Panc1 (cell line): ENCODE measurements at regions not wholly inside any gene's neighbourhood (a gene's known extent, or its start where the extent isn't known, plus 50 kb on each side); places are given as distances from the start of the nearest gene placed in this dataset.

Experiments
- ATAC-seq: fragments of 200-7000 bp; cut with Tn5 transposase; 2 replicates; pipeline ENCODE4 v1.9.1; 2020; ENCODE audit warnings: mild to moderate bottlenecking, moderate library complexity
- BruUV-seq: library from RNA; stranded (reverse); fragments of 400-500 nt; replicated peaks from 2 replicates; lab custom pipeline; 2021; lab: Mats Ljungman, UMichigan
- CTCF ChIA-PET: fragments of 300-600 bp; sonication (Branson Sonifier 250); formaldehyde crosslinking; loops from one replicate; lab custom pipeline; 2022; ENCODE audit warnings: antibody characterized with exemption; lab: Charles Lee
- POLR2A ChIA-PET: fragments of 300-600 bp; sonication (Branson Sonifier 250); formaldehyde crosslinking; loops from one replicate; lab custom pipeline; 2022; ENCODE audit warnings: antibody characterized with exemption; lab: Charles Lee
- DNase-seq: peaks from one replicate; pipeline ENCODE4 v3.0.0-alpha.2; 2010; ENCODE audit warnings: low read depth, low spot score
- H3K27ac ChIP-seq: 2 replicates; pipeline ENCODE4 v1.5.1; 2011; ENCODE audit warnings: mild to moderate bottlenecking, low read length, inconsistent platforms
- H3K27me3 ChIP-seq: fragments of 200-500 bp; sonication (Bioruptor generic); 2 replicates; pipeline ENCODE4 v1.6.0; 2014; ENCODE audit warnings: low read length, inconsistent platforms; ENCODE audit not compliant: control insufficient read depth, insufficient read depth
- H3K36me3 ChIP-seq: fragments of 200-500 bp; sonication (Bioruptor generic); 2 replicates; pipeline ENCODE4 v1.5.1; 2014; ENCODE audit warnings: inconsistent platforms, mild to moderate bottlenecking, low read length, moderate library complexity; ENCODE audit not compliant: control insufficient read depth, insufficient read depth
- H3K4me1 ChIP-seq: 2 replicates; pipeline ENCODE4 v1.5.1; 2011; ENCODE audit warnings: inconsistent platforms, mild to moderate bottlenecking, low read length, moderate library complexity; ENCODE audit not compliant: control insufficient read depth, insufficient read depth
- H3K4me3 ChIP-seq, 2 experiments: 2 replicates each; pipeline ENCODE4 v1.5.1; 2011 to 2012; ENCODE audit warnings: low read depth in 2 of 2, low read length in 2 of 2, mild to moderate bottlenecking in 2 of 2, inconsistent platforms in 1 of 2, moderate library complexity in 1 of 2
- H3K9me3 ChIP-seq: fragments of 200-500 bp; sonication (Bioruptor generic); 2 replicates; pipeline ENCODE4 v1.5.1; 2014; ENCODE audit warnings: low read depth, mild to moderate bottlenecking, inconsistent platforms, low read length, moderate library complexity; ENCODE audit not compliant: control insufficient read depth, insufficient read depth
- CTCF ChIP-seq: fragments of 450-650 bp; IDR thresholded peaks from 2 replicates; pipeline ENCODE4 v1.5.1; 2017; ENCODE audit warnings: mild to moderate bottlenecking
- POLR2AphosphoS5 ChIP-seq: IDR thresholded peaks from 2 replicates; pipeline ENCODE4 v1.6.1; 2012; ENCODE audit warnings: mild to moderate bottlenecking, low read depth, low read length, moderate library complexity
- REST ChIP-seq, 2 experiments: IDR thresholded peaks; 2 replicates each; pipeline ENCODE4 v1.6.1; 2011 to 2012; ENCODE audit warnings: low read depth in 2 of 2, control low read depth in 1 of 2, low read length in 1 of 2, mild to moderate bottlenecking in 1 of 2, moderate library complexity in 1 of 2; ENCODE audit not compliant: insufficient read depth in 1 of 2
- SIN3A ChIP-seq: IDR thresholded peaks from 2 replicates; pipeline ENCODE4 v1.6.1; 2012; ENCODE audit warnings: low read depth, mild to moderate bottlenecking, low read length, moderate library complexity, borderline replicate concordance; ENCODE audit not compliant: insufficient read depth
- TCF7L2 ChIP-seq: IDR thresholded peaks from 2 replicates; pipeline ENCODE4 v1.6.1; 2011; ENCODE audit warnings: mild to moderate bottlenecking, low read depth, low read length, inconsistent platforms
- in situ Hi-C: cut with HindIII; loops from 2 replicates; pipeline ENCODE4 v1.10.0; 2016; ENCODE audit warnings: low sequenced_read_pairs, low pct_unique_long_range_greater_than_20kb
- intact Hi-C: fragments of 100-400 bp; cut with micrococcal nuclease; formaldehyde crosslinking; loops from one replicate; pipeline ENCODE4 v1.10.0; 2022; ENCODE audit not compliant: unreplicated experiment

DNA sequence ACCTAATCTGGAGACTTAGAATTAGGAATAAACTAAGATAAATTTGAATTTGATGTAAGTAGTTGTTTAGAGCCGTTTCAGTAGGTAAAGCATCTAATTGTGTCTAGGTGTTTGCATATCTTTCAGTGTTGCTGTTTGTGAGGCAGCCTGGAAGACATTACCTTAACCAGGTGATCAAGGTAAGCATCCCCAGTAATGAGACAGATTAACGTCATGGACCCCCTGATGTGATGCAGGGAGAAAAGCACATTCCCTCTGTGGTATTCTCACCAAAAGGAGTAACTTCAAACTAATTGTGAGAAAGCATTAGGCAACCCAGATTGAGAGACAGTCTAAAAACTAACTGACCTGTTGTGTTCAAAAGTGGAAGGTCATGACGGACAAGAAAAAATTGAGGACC, 251.6 kb downstream of the NUAK1 start:
- Histone ChIP-seq H3K27ac (no peak overlapping the region), H3K36me3 (no peaks in the 10 kb centered on the region), H3K4me3 (no peak overlapping the region), H3K9me3 (no peaks in the 10 kb centered on the region), H3K27me3 (no peaks in the 10 kb centered on the region), H3K4me1 (no peaks in the 10 kb centered on the region)
- CTCF ChIA-PET: no interaction called here
- intact Hi-C loops (no loop called here), in situ Hi-C loops (no loop called here)
- DNase-seq: no peak
- ATAC-seq: no peak
- no TSS peak for BruUV-seq
- TF ChIP-seq TCF7L2 (no peak), POLR2AphosphoS5 (no peak), SIN3A (no peak), REST (IDR thresholded peaks at IDR 0.05; ENCODE audit: insufficient read depth in 1 of 2, low read depth in 2 of 2, low read length in 1 of 2) (no peak), CTCF (no peak)
- POLR2A ChIA-PET: no interaction called here

DNA sequence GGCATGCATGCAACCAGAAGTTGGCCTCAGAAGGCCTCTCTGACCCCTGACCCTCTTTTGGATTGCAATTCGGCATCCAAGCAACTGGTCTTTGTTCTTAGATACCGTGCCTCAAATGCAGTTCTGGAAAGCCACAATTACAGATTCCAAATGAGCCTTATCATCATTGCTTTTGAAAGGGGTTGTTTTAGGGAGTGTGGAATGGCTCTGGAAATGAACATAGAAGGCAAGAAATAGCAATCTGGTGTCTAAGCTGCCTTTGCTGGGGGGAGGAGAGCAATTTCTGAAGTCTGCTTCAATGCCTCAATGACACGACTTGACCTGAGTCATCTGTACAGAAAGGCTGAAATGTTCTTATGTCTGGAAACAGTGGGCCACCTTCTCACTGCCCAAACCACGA, 250.1 kb downstream of the NUAK1 start:
- no TSS peak for BruUV-seq
- Histone ChIP-seq H3K27ac (no peak overlapping the region), H3K9me3 (no peaks in the 10 kb centered on the region), H3K4me3 (no peak overlapping the region), H3K36me3 (no peaks in the 10 kb centered on the region), H3K27me3 (no peaks in the 10 kb centered on the region), H3K4me1 (no peaks in the 10 kb centered on the region)
- no peak for DNase-seq
- in situ Hi-C loops (no loop called here), intact Hi-C loops (no loop called here)
- ChIA-PET POLR2A (no interaction called here), CTCF (no interaction called here)
- TF ChIP-seq POLR2AphosphoS5 (no peak), SIN3A (no peak), CTCF (no peak), REST (IDR thresholded peaks at IDR 0.05; ENCODE audit: insufficient read depth in 1 of 2, low read depth in 2 of 2, low read length in 1 of 2) (no peak), TCF7L2 (no peak)
- ATAC-seq: no peak
